ENCODE measurements at regions not wholly inside any gene's neighbourhood (a gene's known extent, or its start where the extent isn't known, plus 50 kb on each side); places are given as distances from the start of the nearest gene placed in this dataset.

GRCh38 chr4:180642732-180643131 lies 1600.5 kb upstream of the TENM3 start:
- Histone ChIP-seq H3K4me3 (no peak overlapping the region), H3K27ac (no peak overlapping the region), H3K4me1 (replicated peaks in 1 of 2) (no peaks in the 10 kb centered on the region)
- in situ Hi-C loops (cut with MboI; ENCODE audit: low pct_unique_long_range_greater_than_20kb in 2 of 9, low sequenced_read_pairs in 9 of 9, unreplicated experiment in 9 of 9), result no loop called here
- WGBS, 10 experiments, result 44 to 100% (median 96%) methylated on average over 1 to 8 of the region's 9 CpGs; no CpG with 5 or more reads in 1 of the 10 experiments
- no peak for ATAC-seq (replicated peaks in 6 of 8)

- H3K27ac ChIP-seq, result no peak overlapping the region
- no peak for ATAC-seq (replicated peaks in 6 of 8)
- 0 to 100% (median 69%) methylated on average over 1 to 4 of the region's 4 CpGs; no CpG with 5 or more reads in 1 of the 10 experiments for WGBS, 10 experiments
- H3K4me3 ChIP-seq, result no peak overlapping the region
- peaks cover 0 to 3% of the 10 kb centered on the region in 2 donors for H3K4me1 ChIP-seq (replicated peaks in 1 of 2)
- in situ Hi-C loops (cut with MboI; ENCODE audit: low pct_unique_long_range_greater_than_20kb in 2 of 9, low sequenced_read_pairs in 9 of 9, unreplicated experiment in 9 of 9), result no loop called here
These were observed 1592.9 kb upstream of the TENM3 start for GRCh38 chr4:180650273-180650672.

GRCh38 chr4:180652533-180652932 lies 1590.7 kb upstream of the TENM3 start:
- no peak overlapping the region for H3K4me3 ChIP-seq
- no peak overlapping the region for H3K27ac ChIP-seq
- WGBS, 10 experiments, result 0 to 80% (median 69%) methylated on average over 1 of the region's 1 CpG; no CpG with 5 or more reads in 4 of the 10 experiments
- ATAC-seq (replicated peaks in 6 of 8), result no peak
- in situ Hi-C loops (cut with MboI; ENCODE audit: low pct_unique_long_range_greater_than_20kb in 2 of 9, low sequenced_read_pairs in 9 of 9, unreplicated experiment in 9 of 9), result no loop called here
- H3K4me1 ChIP-seq (replicated peaks in 1 of 2), result peaks cover 0 to 3% of the 10 kb centered on the region in 2 donors

GRCh38 chr4:180655886-180656285 lies 1587.3 kb upstream of the TENM3 start:
- in situ Hi-C loops (cut with MboI; ENCODE audit: low pct_unique_long_range_greater_than_20kb in 2 of 9, low sequenced_read_pairs in 9 of 9, unreplicated experiment in 9 of 9), result no loop called here
- peak in 1 of 8 experiments; percentile 59 for ATAC-seq (replicated peaks in 6 of 8)
- peaks cover 0 to 3% of the 10 kb centered on the region in 2 donors for H3K4me1 ChIP-seq (replicated peaks in 1 of 2)
- 0 to 100% (median 50%) methylated on average over 1 to 3 of the region's 3 CpGs; no CpG with 5 or more reads in 2 of the 10 experiments for WGBS, 10 experiments
- H3K27ac ChIP-seq, result no peak overlapping the region
- no peak overlapping the region for H3K4me3 ChIP-seq

- Histone ChIP-seq H3K4me1 (replicated peaks in 1 of 2) (peaks cover 2 to 3% of the 10 kb centered on the region in 2 donors), H3K4me3 (no peak overlapping the region), H3K27ac (no peak overlapping the region)
- WGBS, 10 experiments, result 43 to 100% (median 91%) methylated on average over 2 to 7 of the region's 7 CpGs; no CpG with 5 or more reads in 1 of the 10 experiments
- in situ Hi-C loops (cut with MboI; ENCODE audit: low pct_unique_long_range_greater_than_20kb in 2 of 9, low sequenced_read_pairs in 9 of 9, unreplicated experiment in 9 of 9), result no loop called here
- no peak for ATAC-seq (replicated peaks in 6 of 8)
These were observed 1585.3 kb upstream of the TENM3 start for GRCh38 chr4:180657881-180658280.

GRCh38 chr4:180664766-180665368 lies 1578.3 kb upstream of the TENM3 start:
- ATAC-seq (replicated peaks in 6 of 8), result peak; percentile 60 to 90 (median 69)
- Histone ChIP-seq H3K27ac (no peak overlapping the region), H3K4me1 (replicated peaks in 1 of 2) (peaks cover 3 to 38% of the 10 kb centered on the region in 2 donors), H3K4me3 (no peak overlapping the region)
- 0 to 33% (median 25%) methylated on average over 3 to 5 of the region's 5 CpGs; no CpG with 5 or more reads in 1 of the 10 experiments for WGBS, 10 experiments
- in situ Hi-C loops (cut with MboI; ENCODE audit: low pct_unique_long_range_greater_than_20kb in 2 of 9, low sequenced_read_pairs in 9 of 9, unreplicated experiment in 9 of 9), result no loop called here

- Histone ChIP-seq H3K4me3 (no peak overlapping the region), H3K4me1 (replicated peaks in 1 of 2) (peaks cover 3 to 38% of the 10 kb centered on the region in 2 donors), H3K27ac (no peak overlapping the region)
- in situ Hi-C loops (cut with MboI; ENCODE audit: low pct_unique_long_range_greater_than_20kb in 2 of 9, low sequenced_read_pairs in 9 of 9, unreplicated experiment in 9 of 9), result no loop called here
- no peak for ATAC-seq (replicated peaks in 6 of 8)
- 0 to 83% (median 43%) methylated on average over 1 to 2 of the region's 2 CpGs; no CpG with 5 or more reads in 2 of the 10 experiments for WGBS, 10 experiments
These were observed 1577.7 kb upstream of the TENM3 start for GRCh38 chr4:180665481-180665880.

GRCh38 chr4:180665994-180666824 lies 1577.0 kb upstream of the TENM3 start:
- H3K4me1 ChIP-seq (replicated peaks in 1 of 2), result peaks cover 3 to 38% of the 10 kb centered on the region in 2 donors
- in situ Hi-C loops (cut with MboI; ENCODE audit: low pct_unique_long_range_greater_than_20kb in 2 of 9, low sequenced_read_pairs in 9 of 9, unreplicated experiment in 9 of 9), result no loop called here
- H3K4me3 ChIP-seq, result no peak overlapping the region
- ATAC-seq (replicated peaks in 6 of 8), result peak; percentile 69 to 94 (median 86)
- H3K27ac ChIP-seq, result no peak overlapping the region
- 0 to 67% (median 26%) methylated on average over 1 to 7 of the region's 7 CpGs; no CpG with 5 or more reads in 1 of the 10 experiments for WGBS, 10 experiments

- WGBS, 10 experiments, result 0 to 100% (median 87%) methylated on average over 2 to 8 of the region's 14 CpGs; no CpG with 5 or more reads in 1 of the 10 experiments
- H3K4me1 ChIP-seq (replicated peaks in 1 of 2), result peaks cover 3 to 27% of the 10 kb centered on the region in 2 donors
- ATAC-seq (replicated peaks in 6 of 8), result no peak
- H3K27ac ChIP-seq, result no peak overlapping the region
- in situ Hi-C loops (cut with MboI; ENCODE audit: low pct_unique_long_range_greater_than_20kb in 2 of 9, low sequenced_read_pairs in 9 of 9, unreplicated experiment in 9 of 9), result no loop called here
- H3K4me3 ChIP-seq, result no peak overlapping the region
These were observed 1574.5 kb upstream of the TENM3 start for GRCh38 chr4:180668732-180669131.

GRCh38 chr4:180669680-180670079 lies 1573.5 kb upstream of the TENM3 start:
- no peak overlapping the region for H3K27ac ChIP-seq
- 0 to 100% (median 34%) methylated on average over 1 to 4 of the region's 4 CpGs for WGBS, 10 experiments
- peak in 5 of 8 experiments; percentile 18 to 63 (median 50) for ATAC-seq (replicated peaks in 6 of 8)
- H3K4me1 ChIP-seq (replicated peaks in 1 of 2), result peaks cover 4 to 23% of the 10 kb centered on the region in 2 donors
- H3K4me3 ChIP-seq, result no peak overlapping the region
- in situ Hi-C loops (cut with MboI; ENCODE audit: low pct_unique_long_range_greater_than_20kb in 2 of 9, low sequenced_read_pairs in 9 of 9, unreplicated experiment in 9 of 9), result no loop called here

- no peak overlapping the region for H3K27ac ChIP-seq
- peak in 4 of 8 experiments; percentile 25 to 72 (median 70) for ATAC-seq (replicated peaks in 6 of 8)
- 0 to 73% (median 60%) methylated on average over 2 to 4 of the region's 4 CpGs; no CpG with 5 or more reads in 2 of the 10 experiments for WGBS, 10 experiments
- in situ Hi-C loops (cut with MboI; ENCODE audit: low pct_unique_long_range_greater_than_20kb in 2 of 9, low sequenced_read_pairs in 9 of 9, unreplicated experiment in 9 of 9), result loop anchor here in 1 of 9 experiments (25.0 kb wide), 1 partner anchor 288 kb away; no protein-coding TSS in a partner anchor
- no peak overlapping the region for H3K4me3 ChIP-seq
- peaks cover 11 to 18% of the 10 kb centered on the region in 2 donors for H3K4me1 ChIP-seq (replicated peaks in 1 of 2)
These were observed 1568.4 kb upstream of the TENM3 start for GRCh38 chr4:180674619-180675358.

- 0 to 57% (median 8%) methylated on average over 1 of the region's 1 CpG; no CpG with 5 or more reads in 4 of the 10 experiments for WGBS, 10 experiments
- in situ Hi-C loops (cut with MboI; ENCODE audit: low pct_unique_long_range_greater_than_20kb in 2 of 9, low sequenced_read_pairs in 9 of 9, unreplicated experiment in 9 of 9), result loop anchor here in 1 of 9 experiments (25.0 kb wide), 1 partner anchor 287 kb away; no protein-coding TSS in a partner anchor
These were observed 1567.9 kb upstream of the TENM3 start for GRCh38 chr4:180675359-180675650.

More at GRCh38 chr4:180675359-180675650, 1567.9 kb upstream of the TENM3 start:
- peaks cover 14 to 22% of the 10 kb centered on the region in 2 donors for H3K4me1 ChIP-seq (replicated peaks in 1 of 2)
- no peak overlapping the region for H3K4me3 ChIP-seq
- peak in 1 of 8 experiments; percentile 21 for ATAC-seq (replicated peaks in 6 of 8)
- no peak overlapping the region for H3K27ac ChIP-seq
